H1 (cell line): ENCODE measurements at regions not wholly inside any gene's neighbourhood (a gene's known extent, or its start where the extent isn't known, plus 50 kb on each side); places are given as distances from the start of the nearest gene placed in this dataset.

Experiments used
- KDM4A ChIP-seq: IDR thresholded peaks from one replicate; pipeline ENCODE4 v1.7.1; 2012; ENCODE audit warnings: low read depth, mild to moderate bottlenecking, moderate library complexity, low read length, inconsistent platforms; ENCODE audit not compliant: severe bottlenecking
- TF ChIP-seq, protein P1 (sequence below), 3 experiments: IDR thresholded peaks; 1 replicate in 2 of 3; 2 replicates in 1 of 3; pipeline versions ENCODE4 v1.5.1 to v1.6.1; 2011; ENCODE audit warnings: low read length in 3 of 3, mild to moderate bottlenecking in 3 of 3, inconsistent platforms in 2 of 3, low read depth in 1 of 3, moderate library complexity in 1 of 3; ENCODE audit not compliant: insufficient read depth in 1 of 3; ENCODE audit errors: control extremely low read depth in 1 of 3

DNA sequence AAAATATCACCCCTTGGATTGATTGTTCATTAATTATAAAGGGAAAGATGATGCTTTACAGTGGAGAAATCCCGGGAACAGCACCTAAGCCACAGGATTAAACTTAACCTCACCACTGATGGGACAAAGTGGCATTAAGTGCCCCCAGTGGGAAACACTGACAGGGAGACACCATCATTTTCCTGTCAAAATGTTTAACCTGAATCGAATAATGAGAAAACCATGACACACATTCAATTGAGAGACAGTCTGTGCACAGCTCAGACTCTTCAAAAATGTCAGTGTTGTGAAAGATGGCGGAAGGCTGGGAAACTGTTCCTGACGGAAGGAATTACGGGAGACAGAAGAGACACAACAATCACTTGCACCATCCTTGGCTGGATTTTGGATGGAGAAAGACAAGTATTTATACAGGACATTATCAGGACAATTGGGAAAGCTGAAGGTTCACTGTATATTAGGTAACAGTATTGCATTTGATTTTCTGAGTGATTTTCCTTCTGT, 111.8 kb upstream of the ASB18 start:
- TF ChIP-seq, protein P1, sequence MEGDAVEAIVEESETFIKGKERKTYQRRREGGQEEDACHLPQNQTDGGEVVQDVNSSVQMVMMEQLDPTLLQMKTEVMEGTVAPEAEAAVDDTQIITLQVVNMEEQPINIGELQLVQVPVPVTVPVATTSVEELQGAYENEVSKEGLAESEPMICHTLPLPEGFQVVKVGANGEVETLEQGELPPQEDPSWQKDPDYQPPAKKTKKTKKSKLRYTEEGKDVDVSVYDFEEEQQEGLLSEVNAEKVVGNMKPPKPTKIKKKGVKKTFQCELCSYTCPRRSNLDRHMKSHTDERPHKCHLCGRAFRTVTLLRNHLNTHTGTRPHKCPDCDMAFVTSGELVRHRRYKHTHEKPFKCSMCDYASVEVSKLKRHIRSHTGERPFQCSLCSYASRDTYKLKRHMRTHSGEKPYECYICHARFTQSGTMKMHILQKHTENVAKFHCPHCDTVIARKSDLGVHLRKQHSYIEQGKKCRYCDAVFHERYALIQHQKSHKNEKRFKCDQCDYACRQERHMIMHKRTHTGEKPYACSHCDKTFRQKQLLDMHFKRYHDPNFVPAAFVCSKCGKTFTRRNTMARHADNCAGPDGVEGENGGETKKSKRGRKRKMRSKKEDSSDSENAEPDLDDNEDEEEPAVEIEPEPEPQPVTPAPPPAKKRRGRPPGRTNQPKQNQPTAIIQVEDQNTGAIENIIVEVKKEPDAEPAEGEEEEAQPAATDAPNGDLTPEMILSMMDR (IDR thresholded peaks at IDR 0.05; ENCODE audit: control extremely low read depth in 1 of 3, insufficient read depth in 1 of 3, low read depth in 1 of 3, low read length in 3 of 3), result no peak
- no peak for TF ChIP-seq KDM4A
